ENCODE measurements at regions not wholly inside any gene's neighbourhood (a gene's known extent, or its start where the extent isn't known, plus 50 kb on each side); places are given as distances from the start of the nearest gene placed in this dataset.

DNA sequence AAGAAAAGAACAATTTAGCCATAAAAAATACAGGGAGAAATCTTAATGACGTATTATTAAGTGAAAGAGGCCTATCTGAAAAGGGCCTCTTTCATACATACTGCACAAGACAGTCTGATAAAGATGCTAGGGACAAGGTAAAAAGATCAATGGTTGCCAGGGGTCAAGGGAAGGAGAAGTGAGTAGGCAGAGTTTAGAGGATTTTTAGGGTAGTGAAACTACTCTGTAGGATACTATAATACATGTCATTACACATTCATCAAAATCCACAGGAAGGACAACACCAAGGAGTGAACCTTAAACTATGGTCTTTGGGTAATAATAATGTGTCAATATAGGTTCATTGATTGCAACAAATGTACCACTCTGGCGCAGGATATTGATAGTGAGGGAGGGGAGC lies 289.3 kb downstream of the FSIP2 start:
- POLR2A ChIA-PET = no interaction called here
- intact Hi-C loops (cut with micrococcal nuclease) = no loop called here
- Histone ChIP-seq H3K27me3 (ENCODE audit: control insufficient read depth in 2 of 2, insufficient read depth in 2 of 2, low read length in 2 of 2) (no peaks in the 10 kb centered on the region), H3K27ac (ENCODE audit: low read depth, low read length) (no peak overlapping the region), H3K4me3 (ENCODE audit: low read length) (no peak overlapping the region), H3K36me3 (ENCODE audit: control insufficient read depth in 2 of 3, insufficient read depth in 3 of 3, low read length in 3 of 3) (no peaks in the 10 kb centered on the region), H3K4me1 (ENCODE audit: control insufficient read depth in 2 of 2, insufficient read depth in 2 of 2, low read length in 2 of 2) (no peaks in the 10 kb centered on the region), H3K9me3 (ENCODE audit: control insufficient read depth in 2 of 3, low read length in 3 of 3) (no peaks in the 10 kb centered on the region)
- Mint-ChIP-seq H3K4me1 (no peaks in the 10 kb centered on the region), H3K27me3 (no peaks in the 10 kb centered on the region), H3K9me3 (peaks cover 0 to 1% (median 0%) of the 10 kb centered on the region in 11 donors), H3K36me3 (peaks cover 0 to 32% (median 6%) of the 10 kb centered on the region in 5 donors), H3K4me3 (no peak overlapping the region), H3K27ac (no peak overlapping the region)
- CTCF ChIA-PET = no interaction called here
- no peak for ATAC-seq
- DNase-seq = no peak

GRCh38 chr2:186031229-186031628 lies 292.6 kb downstream of the FSIP2 start:
- Histone ChIP-seq H3K27me3 (ENCODE audit: control insufficient read depth in 2 of 2, insufficient read depth in 2 of 2, low read length in 2 of 2) (no peaks in the 10 kb centered on the region), H3K27ac (ENCODE audit: low read depth, low read length) (no peak overlapping the region), H3K36me3 (ENCODE audit: control insufficient read depth in 2 of 3, insufficient read depth in 3 of 3, low read length in 3 of 3) (no peaks in the 10 kb centered on the region), H3K4me3 (ENCODE audit: low read length) (no peak overlapping the region), H3K9me3 (ENCODE audit: control insufficient read depth in 2 of 3, low read length in 3 of 3) (no peaks in the 10 kb centered on the region), H3K4me1 (ENCODE audit: control insufficient read depth in 2 of 2, insufficient read depth in 2 of 2, low read length in 2 of 2) (no peaks in the 10 kb centered on the region)
- no peak overlapping the region for H3K27ac Mint-ChIP-seq
- intact Hi-C loops (cut with micrococcal nuclease) = no loop called here
- no peaks in the 10 kb centered on the region for H3K27me3 Mint-ChIP-seq
- CTCF ChIA-PET = interaction anchor here (1.1 kb wide), 1 partner anchor 9 kb away, joined by 3 read pairs; no protein-coding TSS in a partner anchor
- POLR2A ChIA-PET = no interaction called here
- H3K36me3 Mint-ChIP-seq = peaks cover 0 to 26% (median 6%) of the 10 kb centered on the region in 5 donors
- H3K9me3 Mint-ChIP-seq = peaks cover 0 to 1% (median 0%) of the 10 kb centered on the region in 11 donors
- H3K4me1 Mint-ChIP-seq = no peaks in the 10 kb centered on the region
- no peak overlapping the region for H3K4me3 Mint-ChIP-seq
- DNase-seq (no peak), ATAC-seq (no peak)

DNA sequence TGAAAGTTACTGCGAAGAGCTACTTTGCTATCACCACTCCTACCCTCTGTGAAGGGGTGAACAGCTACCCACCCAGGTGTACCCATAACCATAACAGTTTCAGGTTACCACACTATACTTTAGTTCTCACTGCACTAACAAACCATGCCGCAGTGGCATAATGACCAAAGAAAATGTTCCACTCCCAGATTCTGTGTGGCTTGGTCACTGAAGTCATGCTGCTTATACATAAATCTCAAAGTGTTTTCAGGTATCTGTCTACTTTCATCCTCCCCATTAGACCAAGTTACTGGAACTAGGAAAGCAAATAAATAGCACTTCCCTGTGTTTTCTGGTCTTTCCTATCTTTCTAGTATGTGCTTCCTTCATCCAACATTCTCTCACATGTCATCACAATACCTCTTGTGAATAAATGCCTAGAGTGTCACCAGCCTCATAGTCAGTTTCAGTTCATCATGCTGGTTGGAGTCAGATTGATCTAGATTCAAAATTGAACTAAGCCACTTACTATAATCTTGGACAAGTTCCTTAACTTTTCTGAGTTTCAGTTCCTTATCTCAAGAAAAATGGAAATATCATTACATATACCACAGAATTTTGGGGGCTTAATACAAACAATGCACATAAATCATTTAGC lies 293.6 kb downstream of the FSIP2 start:
- intact Hi-C loops (cut with micrococcal nuclease) = no loop called here
- Mint-ChIP-seq H3K4me3 (no peak overlapping the region), H3K36me3 (peaks cover 0 to 26% (median 6%) of the 10 kb centered on the region in 5 donors), H3K27ac (no peak overlapping the region), H3K27me3 (no peaks in the 10 kb centered on the region), H3K9me3 (no peaks in the 10 kb centered on the region), H3K4me1 (no peaks in the 10 kb centered on the region)
- H3K36me3 ChIP-seq (ENCODE audit: control insufficient read depth in 2 of 3, insufficient read depth in 3 of 3, low read length in 3 of 3) = no peaks in the 10 kb centered on the region
- no peak overlapping the region for H3K27ac ChIP-seq (ENCODE audit: low read depth, low read length)
- DNase-seq (no peak), ATAC-seq (no peak)
- no peaks in the 10 kb centered on the region for H3K4me1 ChIP-seq (ENCODE audit: control insufficient read depth in 2 of 2, insufficient read depth in 2 of 2, low read length in 2 of 2)
- no peaks in the 10 kb centered on the region for H3K9me3 ChIP-seq (ENCODE audit: control insufficient read depth in 2 of 3, low read length in 3 of 3)
- POLR2A ChIA-PET = no interaction called here
- H3K27me3 ChIP-seq (ENCODE audit: control insufficient read depth in 2 of 2, insufficient read depth in 2 of 2, low read length in 2 of 2) = no peaks in the 10 kb centered on the region
- CTCF ChIA-PET = interaction anchor here (1.1 kb wide), 1 partner anchor 8 kb away, joined by 3 read pairs; no protein-coding TSS in a partner anchor
- H3K4me3 ChIP-seq (ENCODE audit: low read length) = no peak overlapping the region

DNA sequence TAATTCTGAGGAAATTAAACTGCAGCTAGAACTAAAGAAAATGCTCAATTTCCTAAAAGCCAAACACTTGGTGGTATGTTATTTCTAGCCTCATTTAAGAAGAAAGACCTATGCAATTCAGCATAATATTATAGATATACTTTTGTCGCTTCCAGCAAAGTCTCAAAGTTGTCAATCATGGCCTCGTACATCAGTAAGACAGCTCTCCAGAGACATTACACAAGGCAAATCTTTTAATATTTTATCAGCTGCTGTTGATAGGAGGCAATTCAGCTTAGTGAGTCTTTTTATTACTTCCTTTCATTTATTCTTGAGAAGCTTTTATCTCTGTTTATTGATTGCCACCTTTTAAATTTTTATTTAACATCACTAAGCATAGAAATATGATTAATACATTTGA lies 294.3 kb downstream of the FSIP2 start:
- Histone ChIP-seq H3K4me1 (ENCODE audit: control insufficient read depth in 2 of 2, insufficient read depth in 2 of 2, low read length in 2 of 2) (no peaks in the 10 kb centered on the region), H3K27me3 (ENCODE audit: control insufficient read depth in 2 of 2, insufficient read depth in 2 of 2, low read length in 2 of 2) (no peaks in the 10 kb centered on the region), H3K4me3 (ENCODE audit: low read length) (no peak overlapping the region), H3K27ac (ENCODE audit: low read depth, low read length) (no peak overlapping the region), H3K9me3 (ENCODE audit: control insufficient read depth in 2 of 3, low read length in 3 of 3) (no peaks in the 10 kb centered on the region), H3K36me3 (ENCODE audit: control insufficient read depth in 2 of 3, insufficient read depth in 3 of 3, low read length in 3 of 3) (no peaks in the 10 kb centered on the region)
- ChIA-PET CTCF (no interaction called here), POLR2A (no interaction called here)
- Mint-ChIP-seq H3K36me3 (peaks cover 0 to 19% (median 6%) of the 10 kb centered on the region in 5 donors), H3K27me3 (no peaks in the 10 kb centered on the region), H3K9me3 (no peaks in the 10 kb centered on the region), H3K4me3 (no peak overlapping the region), H3K4me1 (no peaks in the 10 kb centered on the region), H3K27ac (no peak overlapping the region)
- ATAC-seq (no peak), DNase-seq (no peak)
- intact Hi-C loops (cut with micrococcal nuclease) = no loop called here

DNA sequence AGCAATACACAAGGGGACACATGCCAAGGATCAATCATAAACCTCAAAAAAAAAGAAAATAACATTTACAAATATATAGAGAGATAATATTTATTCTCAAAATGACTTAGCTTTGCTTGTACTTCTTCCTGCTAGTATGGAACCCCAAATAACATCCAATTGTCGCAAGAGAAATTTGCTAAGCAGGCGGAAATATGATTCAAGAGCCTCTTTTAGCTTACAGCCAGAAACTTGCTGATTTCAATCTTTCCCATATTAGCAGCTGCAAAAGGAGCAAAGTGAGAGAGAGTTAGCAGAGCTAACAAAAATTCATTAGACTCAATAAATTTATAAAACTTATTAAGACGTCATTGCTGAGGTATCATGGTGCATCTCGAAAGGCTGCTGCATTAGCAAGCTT lies 294.9 kb downstream of the FSIP2 start:
- no peaks in the 10 kb centered on the region for H3K9me3 ChIP-seq (ENCODE audit: control insufficient read depth in 2 of 3, low read length in 3 of 3)
- DNase-seq = no peak
- no peaks in the 10 kb centered on the region for H3K36me3 ChIP-seq (ENCODE audit: control insufficient read depth in 2 of 3, insufficient read depth in 3 of 3, low read length in 3 of 3)
- no peaks in the 10 kb centered on the region for H3K4me1 ChIP-seq (ENCODE audit: control insufficient read depth in 2 of 2, insufficient read depth in 2 of 2, low read length in 2 of 2)
- Mint-ChIP-seq H3K4me1 (no peaks in the 10 kb centered on the region), H3K27me3 (no peaks in the 10 kb centered on the region), H3K36me3 (peaks cover 0 to 16% (median 6%) of the 10 kb centered on the region in 5 donors), H3K9me3 (no peaks in the 10 kb centered on the region), H3K4me3 (no peak overlapping the region), H3K27ac (no peak overlapping the region)
- CTCF ChIA-PET = no interaction called here
- intact Hi-C loops (cut with micrococcal nuclease) = no loop called here
- no peak for ATAC-seq
- H3K27ac ChIP-seq (ENCODE audit: low read depth, low read length) = no peak overlapping the region
- H3K4me3 ChIP-seq (ENCODE audit: low read length) = no peak overlapping the region
- no peaks in the 10 kb centered on the region for H3K27me3 ChIP-seq (ENCODE audit: control insufficient read depth in 2 of 2, insufficient read depth in 2 of 2, low read length in 2 of 2)
- POLR2A ChIA-PET = no interaction called here

GRCh38 chr2:186036862-186037449 lies 298.4 kb downstream of the FSIP2 start:
- Mint-ChIP-seq H3K9me3 (no peaks in the 10 kb centered on the region), H3K27me3 (no peaks in the 10 kb centered on the region), H3K27ac (no peak overlapping the region), H3K4me3 (no peak overlapping the region), H3K4me1 (no peaks in the 10 kb centered on the region), H3K36me3 (peaks cover 0 to 8% (median 5%) of the 10 kb centered on the region in 5 donors)
- intact Hi-C loops (cut with micrococcal nuclease) = no loop called here
- no peak overlapping the region for H3K27ac ChIP-seq (ENCODE audit: low read depth, low read length)
- POLR2A ChIA-PET = no interaction called here
- H3K4me1 ChIP-seq (ENCODE audit: control insufficient read depth in 2 of 2, insufficient read depth in 2 of 2, low read length in 2 of 2) = no peaks in the 10 kb centered on the region
- H3K9me3 ChIP-seq (ENCODE audit: control insufficient read depth in 2 of 3, low read length in 3 of 3) = no peaks in the 10 kb centered on the region
- H3K4me3 ChIP-seq (ENCODE audit: low read length) = no peak overlapping the region
- no peak for ATAC-seq
- no peaks in the 10 kb centered on the region for H3K36me3 ChIP-seq (ENCODE audit: control insufficient read depth in 2 of 3, insufficient read depth in 3 of 3, low read length in 3 of 3)
- no peak for DNase-seq
- H3K27me3 ChIP-seq (ENCODE audit: control insufficient read depth in 2 of 2, insufficient read depth in 2 of 2, low read length in 2 of 2) = no peaks in the 10 kb centered on the region
- CTCF ChIA-PET = no interaction called here

Measured in naive thymus-derived CD4-positive, alpha-beta T cell (primary cell).